CD4-positive, CD25-positive, alpha-beta regulatory T cell (primary cell): ENCODE measurements at regions not wholly inside any gene's neighbourhood (a gene's known extent, or its start where the extent isn't known, plus 50 kb on each side); places are given as distances from the start of the nearest gene placed in this dataset.
"Not testable (repeated sequence)": the region's sequence is repeated elsewhere in the genome, so short reads cannot be mapped to it uniquely, and the experiment has no call there.

Experiments
- ATAC-seq, 2 donors: fragments of 150-1000 bp; cut with Tn5 transposase; one replicate each; pipeline ENCODE4 v1.10.0; 2021; ENCODE audit warnings: low read depth in 2 of 2, moderate number of reproducible peaks in 2 of 2, moderate library complexity in 1 of 2
- DNase-seq, 3 donors: peaks; one replicate each; pipeline versions ENCODE4 v3.0.0 to v3.0.0-alpha.2; 2012 to 2022; ENCODE audit warnings: mixed read lengths in 1 of 3
- H3K27ac ChIP-seq: one replicate; pipeline ENCODE4 v1.7.0; 2013; ENCODE audit warnings: mild to moderate bottlenecking, low read length; ENCODE audit not compliant: insufficient read depth, poor library complexity, severe bottlenecking
- H3K27me3 ChIP-seq: one replicate; pipeline ENCODE4 v1.7.0; 2013; ENCODE audit warnings: low read length; ENCODE audit not compliant: control insufficient read depth, insufficient read depth
- H3K36me3 ChIP-seq: one replicate; pipeline ENCODE4 v1.7.0; 2013; ENCODE audit warnings: mild to moderate bottlenecking, low read length, moderate library complexity; ENCODE audit not compliant: control insufficient read depth, insufficient read depth
- H3K4me1 ChIP-seq: 2 replicates; pipeline ENCODE4 v1.7.0; 2013; ENCODE audit warnings: mild to moderate bottlenecking, low read length; ENCODE audit not compliant: insufficient read depth, control insufficient read depth, poor library complexity, severe bottlenecking
- H3K4me3 ChIP-seq: one replicate; pipeline ENCODE4 v1.7.0; 2013; ENCODE audit warnings: low read depth, mild to moderate bottlenecking, low read length, moderate library complexity
- H3K9me3 ChIP-seq, 2 experiments: 1 replicate in 1 of 2; 2 replicates in 1 of 2; pipeline ENCODE4 v1.7.0; 2013; ENCODE audit warnings: low read length in 2 of 2, mild to moderate bottlenecking in 1 of 2, moderate library complexity in 1 of 2; ENCODE audit not compliant: control insufficient read depth in 2 of 2
- H3K27ac Mint-ChIP-seq, 3 donors: one replicate each; pipeline ENCODE4 v1.8.0; 2020 to 2022; ENCODE audit warnings: mild to moderate bottlenecking in 3 of 3, mixed read lengths in 3 of 3, moderate library complexity in 2 of 3
- H3K27me3 Mint-ChIP-seq: one replicate; pipeline ENCODE4 v1.8.0; 2022; ENCODE audit warnings: mild to moderate bottlenecking, mixed read lengths
- H3K36me3 Mint-ChIP-seq: one replicate; pipeline ENCODE4 v1.8.0; 2020; ENCODE audit warnings: mixed read lengths
- H3K4me1 Mint-ChIP-seq, 4 donors: one replicate each; pipeline ENCODE4 v1.8.0; 2020 to 2022; ENCODE audit warnings: mixed read lengths in 4 of 4, mild to moderate bottlenecking in 1 of 4
- H3K4me3 Mint-ChIP-seq, 4 donors: one replicate each; pipeline ENCODE4 v1.8.0; 2020 to 2022; ENCODE audit warnings: mild to moderate bottlenecking in 4 of 4, mixed read lengths in 4 of 4, moderate library complexity in 3 of 4
- H3K9me3 Mint-ChIP-seq, 7 donors: one replicate each; pipeline ENCODE4 v1.8.0; 2020 to 2022; ENCODE audit warnings: mixed read lengths in 7 of 7, mild to moderate bottlenecking in 3 of 7, moderate library complexity in 2 of 7

GRCh38 chr2:140091926-140092325 lies 1311.7 kb upstream of the NXPH2 start:
- Histone ChIP-seq H3K4me1 (no peaks in the 10 kb centered on the region), H3K27ac (no peak overlapping the region), H3K36me3 (no peaks in the 10 kb centered on the region), H3K27me3 (no peaks in the 10 kb centered on the region), H3K4me3 (no peak overlapping the region), H3K9me3 (no peaks in the 10 kb centered on the region)
- ATAC-seq, result no peak
- H3K36me3 Mint-ChIP-seq, result no peaks in the 10 kb centered on the region
- DNase-seq, result no peak
- peaks cover 0 to 24% (median 5%) of the 10 kb centered on the region in 7 donors for H3K9me3 Mint-ChIP-seq
- H3K27ac Mint-ChIP-seq, result no peak overlapping the region
- H3K4me3 Mint-ChIP-seq, result no peak overlapping the region
- no peaks in the 10 kb centered on the region for H3K4me1 Mint-ChIP-seq
- H3K27me3 Mint-ChIP-seq, result no peaks in the 10 kb centered on the region

- H3K4me3 ChIP-seq, result no peak overlapping the region
- no peaks in the 10 kb centered on the region for H3K4me1 ChIP-seq
- no peak overlapping the region for H3K27ac ChIP-seq
- Mint-ChIP-seq H3K4me1 (no peaks in the 10 kb centered on the region), H3K36me3 (no peaks in the 10 kb centered on the region), H3K9me3 (peaks cover 0 to 27% (median 9%) of the 10 kb centered on the region in 7 donors), H3K4me3 (no peak overlapping the region), H3K27me3 (no peaks in the 10 kb centered on the region), H3K27ac (no peak overlapping the region)
- no peaks in the 10 kb centered on the region for H3K36me3 ChIP-seq
- no peaks in the 10 kb centered on the region for H3K27me3 ChIP-seq
- DNase-seq, result no peak
- H3K9me3 ChIP-seq, result no peaks in the 10 kb centered on the region
- no peak for ATAC-seq
Measured at GRCh38 chr2:140086964-140087363, 1306.8 kb upstream of the NXPH2 start.

DNA sequence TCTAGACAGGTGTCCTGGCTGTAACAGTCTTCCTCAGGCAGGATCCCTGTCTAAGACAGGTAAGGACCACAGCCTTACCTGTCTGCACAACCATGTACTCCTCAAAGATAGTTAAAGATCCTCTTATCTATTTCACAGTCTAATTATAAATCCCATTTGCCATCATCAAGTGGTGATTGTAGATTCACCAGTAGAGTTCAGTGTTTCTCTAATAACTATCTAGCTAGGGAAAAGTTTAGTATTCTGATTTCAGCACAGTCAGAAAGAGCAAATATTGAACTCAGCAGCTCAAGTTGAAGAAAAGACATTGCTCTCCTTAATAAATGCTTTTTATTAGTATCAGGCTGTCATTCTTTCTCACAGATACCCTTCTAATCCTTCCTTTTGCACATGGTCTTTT lies 1305.5 kb upstream of the NXPH2 start:
- Mint-ChIP-seq H3K4me1 (no peaks in the 10 kb centered on the region), H3K4me3 (no peak overlapping the region), H3K27ac (no peak overlapping the region), H3K36me3 (no peaks in the 10 kb centered on the region), H3K27me3 (no peaks in the 10 kb centered on the region), H3K9me3 (peaks cover 0 to 21% (median 7%) of the 10 kb centered on the region in 7 donors)
- DNase-seq (no peak), ATAC-seq (no peak)
- no peak overlapping the region for H3K27ac ChIP-seq
- no peak overlapping the region for H3K4me3 ChIP-seq
- H3K9me3 ChIP-seq, result no peaks in the 10 kb centered on the region
- no peaks in the 10 kb centered on the region for H3K27me3 ChIP-seq
- no peaks in the 10 kb centered on the region for H3K4me1 ChIP-seq
- H3K36me3 ChIP-seq, result no peaks in the 10 kb centered on the region

- no peak overlapping the region for H3K27ac Mint-ChIP-seq
- no peaks in the 10 kb centered on the region for H3K27me3 Mint-ChIP-seq
- no peak overlapping the region for H3K4me3 Mint-ChIP-seq
- H3K4me1 Mint-ChIP-seq, result no peaks in the 10 kb centered on the region
- H3K27me3 ChIP-seq, result no peaks in the 10 kb centered on the region
- DNase-seq (no peak), ATAC-seq (no peak)
- H3K4me3 ChIP-seq, result no peak overlapping the region
- no peaks in the 10 kb centered on the region for H3K36me3 Mint-ChIP-seq
- H3K9me3 ChIP-seq, result peaks cover 0 to 1% of the 10 kb centered on the region in 2 experiments
- H3K27ac ChIP-seq, result no peak overlapping the region
- H3K9me3 Mint-ChIP-seq, result peaks cover 1 to 19% (median 6%) of the 10 kb centered on the region in 7 donors
- no peaks in the 10 kb centered on the region for H3K4me1 ChIP-seq
- no peaks in the 10 kb centered on the region for H3K36me3 ChIP-seq
Measured at GRCh38 chr2:140079038-140079437, 1298.8 kb upstream of the NXPH2 start.

DNA sequence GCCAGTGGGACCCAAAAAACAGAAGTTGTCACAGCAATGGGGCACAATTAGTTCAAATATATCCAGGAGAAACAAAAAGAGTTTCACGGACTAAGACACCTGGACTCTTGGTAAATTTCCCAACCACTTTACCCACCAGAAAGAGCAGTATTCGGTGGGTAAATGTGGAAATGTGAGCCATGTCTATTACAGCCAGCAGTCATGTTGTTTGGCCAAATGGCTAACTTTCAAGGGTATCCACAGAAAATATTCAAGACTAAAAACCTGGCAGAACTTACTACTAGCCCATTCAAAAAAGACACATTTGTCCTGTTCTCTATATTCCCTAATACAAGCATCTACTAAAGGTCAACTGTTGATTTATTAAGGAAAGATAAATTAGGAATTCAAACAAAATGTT lies 1296.0 kb upstream of the NXPH2 start:
- no peak overlapping the region for H3K4me3 ChIP-seq
- H3K27me3 ChIP-seq, result no peaks in the 10 kb centered on the region
- no peaks in the 10 kb centered on the region for H3K27me3 Mint-ChIP-seq
- H3K4me3 Mint-ChIP-seq, result no peak overlapping the region
- no peaks in the 10 kb centered on the region for H3K4me1 Mint-ChIP-seq
- no peak overlapping the region for H3K27ac ChIP-seq
- H3K36me3 ChIP-seq, result no peaks in the 10 kb centered on the region
- no peaks in the 10 kb centered on the region for H3K36me3 Mint-ChIP-seq
- no peaks in the 10 kb centered on the region for H3K4me1 ChIP-seq
- peaks cover 4 to 25% (median 9%) of the 10 kb centered on the region in 7 donors for H3K9me3 Mint-ChIP-seq
- no peak for ATAC-seq
- H3K27ac Mint-ChIP-seq, result no peak overlapping the region
- H3K9me3 ChIP-seq, result peaks cover 0 to 1% of the 10 kb centered on the region in 2 experiments
- DNase-seq, result no peak

DNA sequence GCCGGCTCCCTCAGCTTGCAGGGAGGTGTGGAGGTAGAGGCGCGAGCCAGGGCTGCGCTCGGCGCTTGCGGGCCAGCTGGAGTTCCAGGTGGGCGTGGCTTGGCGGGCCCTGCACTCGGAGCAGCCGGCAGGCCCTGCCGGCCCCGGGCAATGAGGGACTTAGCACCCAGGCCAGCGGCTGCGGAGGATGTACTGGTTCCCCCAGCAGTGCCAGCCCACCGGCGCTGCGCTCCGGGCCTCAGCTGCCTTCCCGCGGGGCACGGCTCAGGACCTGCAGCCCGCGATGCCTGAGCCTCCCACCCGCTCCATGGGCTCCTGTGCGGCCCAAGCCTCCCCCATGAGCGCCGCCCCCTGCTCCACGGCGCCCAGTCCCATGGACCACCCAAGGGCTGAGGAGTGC lies 1293.6 kb upstream of the NXPH2 start:
- not testable (repeated sequence) for H3K4me3 Mint-ChIP-seq, H3K27ac ChIP-seq, H3K4me3 ChIP-seq, H3K36me3 ChIP-seq, H3K4me1 Mint-ChIP-seq, ATAC-seq, H3K27me3 Mint-ChIP-seq, H3K27me3 ChIP-seq, H3K27ac Mint-ChIP-seq, H3K4me1 ChIP-seq, DNase-seq, H3K36me3 Mint-ChIP-seq, H3K9me3 ChIP-seq
- H3K9me3 Mint-ChIP-seq, result peaks cover 4 to 28% (median 12%) of the 10 kb centered on the region in 7 donors

GRCh38 chr2:140067661-140068060 lies 1287.5 kb upstream of the NXPH2 start:
- no peaks in the 10 kb centered on the region for H3K36me3 ChIP-seq
- Mint-ChIP-seq H3K36me3 (no peaks in the 10 kb centered on the region), H3K27me3 (no peaks in the 10 kb centered on the region), H3K4me1 (no peaks in the 10 kb centered on the region), H3K9me3 (peaks cover 5 to 25% (median 7%) of the 10 kb centered on the region in 7 donors), H3K27ac (no peak overlapping the region), H3K4me3 (no peak overlapping the region)
- no peak overlapping the region for H3K27ac ChIP-seq
- no peaks in the 10 kb centered on the region for H3K27me3 ChIP-seq
- ATAC-seq, result no peak
- DNase-seq, result no peak
- H3K4me3 ChIP-seq, result no peak overlapping the region
- H3K9me3 ChIP-seq, result no peaks in the 10 kb centered on the region
- no peaks in the 10 kb centered on the region for H3K4me1 ChIP-seq

- no peak overlapping the region for H3K27ac Mint-ChIP-seq
- Histone ChIP-seq H3K4me3 (no peak overlapping the region), H3K27ac (no peak overlapping the region), H3K9me3 (peaks cover 0 to 4% of the 10 kb centered on the region in 2 experiments), H3K27me3 (no peaks in the 10 kb centered on the region), H3K36me3 (no peaks in the 10 kb centered on the region), H3K4me1 (no peaks in the 10 kb centered on the region)
- H3K36me3 Mint-ChIP-seq, result no peaks in the 10 kb centered on the region
- no peak overlapping the region for H3K4me3 Mint-ChIP-seq
- H3K4me1 Mint-ChIP-seq, result no peaks in the 10 kb centered on the region
- no peak for ATAC-seq
- DNase-seq, result no peak
- H3K27me3 Mint-ChIP-seq, result no peaks in the 10 kb centered on the region
- peaks cover under 1 to 18% (median 7%) of the 10 kb centered on the region in 7 donors for H3K9me3 Mint-ChIP-seq
Measured at GRCh38 chr2:140064243-140064642, 1284.1 kb upstream of the NXPH2 start.
